Heart left ventricle (tissue), 13 donors: ENCODE measurements at regions not wholly inside any gene's neighbourhood (a gene's known extent, or its start where the extent isn't known, plus 50 kb on each side); places are given as distances from the start of the nearest gene placed in this dataset.

Experiments used
- CTCF ChIP-seq, 12 donors: fragments of 200-600 bp; sonication (generic) in 4 of 12; IDR thresholded peaks; one replicate each; pipeline versions ENCODE4 v1.5.0 to v1.8.0; 2018 to 2022; ENCODE audit warnings: antibody characterized with exemption in 12 of 12, mild to moderate bottlenecking in 5 of 12
- POLR2A ChIP-seq, 2 donors: fragments of 450-650 bp; IDR thresholded peaks; one replicate each; pipeline ENCODE4 v1.6.1; 2017; ENCODE audit warnings: antibody characterized with exemption in 2 of 2, mild to moderate bottlenecking in 2 of 2, moderate library complexity in 2 of 2
- donor health status: ischemic (EF 13 %, LVEDD 7.1; RV severe dilation, severe dysfunction).
- donor health status: DM: no; HTN: yes; CAD: no.
- donor health status: DM: no; HTN: no; CAD: no.
- donor health status: ischemic (EF 25% LVEDD 6.9; RV normal size, moderate dysfunction).
- donor health status: ischemic (EF 25% LVEDD 5.7; RV mildly dilated, moderate dysfunction).
- donor health status: ischemic (EF 35%, LVEDD 5.7; RV mildly dilated, moderate dysfunction).
- donor health status: nonischemic (EF 11% LVEDD 7.7; RV severe dilation, severe dysfunction).
- donor health status: DM: yes; HTN: yes; CAD: no.
- donor health status: PGD.
- donor health status: ischemic (EF 29% LVEDD 5.4; RV normal size, mild dysfunction).
- donor health status: nonischemic (EF 23%, LVEDD 6.1; RV moderate dilation, normal function).

GRCh38 chrX:78429172-78429571, 101.8 kb upstream of the CYSLTR1 start:
- TF ChIP-seq POLR2A (IDR thresholded peaks at IDR 0.05) (no peak), CTCF (IDR thresholded peaks at IDR 0.05) (no peak)
